HEK293T (cell line): ENCODE measurements at regions not wholly inside any gene's neighbourhood (a gene's known extent, or its start where the extent isn't known, plus 50 kb on each side); places are given as distances from the start of the nearest gene placed in this dataset.
"Not testable (repeated sequence)": the region's sequence is repeated elsewhere in the genome, so short reads cannot be mapped to it uniquely, and the experiment has no call there.

Experiments used
- BHLHE40 ChIP-seq: fragments of 450-650 bp; IDR thresholded peaks from 2 replicates; pipeline ENCODE4 v1.6.1; 2016; ENCODE audit warnings: mild to moderate bottlenecking, moderate library complexity, borderline replicate concordance
- CTBP1 ChIP-seq: fragments of 450-650 bp; IDR thresholded peaks from 2 replicates; pipeline ENCODE4 v1.6.1; 2016; ENCODE audit warnings: borderline replicate concordance
- ELF4 ChIP-seq: fragments of 450-650 bp; IDR thresholded peaks from 2 replicates; pipeline ENCODE4 v1.6.1; 2017; ENCODE audit warnings: antibody characterized with exemption
- FOXK2 ChIP-seq: fragments of 450-650 bp; IDR thresholded peaks from 2 replicates; pipeline ENCODE4 v1.6.1; 2016; ENCODE audit warnings: mild to moderate bottlenecking
- FOXM1 ChIP-seq: fragments of 450-650 bp; IDR thresholded peaks from 2 replicates; pipeline ENCODE4 v1.6.1; 2017; ENCODE audit warnings: mild to moderate bottlenecking, borderline replicate concordance
- HDGF ChIP-seq: fragments of 450-650 bp; IDR thresholded peaks from 2 replicates; pipeline ENCODE4 v1.6.1; 2017; ENCODE audit warnings: antibody characterized with exemption, borderline replicate concordance
- L3MBTL2 ChIP-seq: fragments of 450-650 bp; conservative IDR thresholded peaks from 2 replicates; pipeline ENCODE4 v1.6.1; 2016; ENCODE audit warnings: mild to moderate bottlenecking
- LEF1 ChIP-seq: fragments of 450-650 bp; IDR thresholded peaks from 2 replicates; pipeline ENCODE4 v1.6.1; 2017; ENCODE audit warnings: mild to moderate bottlenecking, borderline replicate concordance
- NFRKB ChIP-seq: fragments of 450-650 bp; IDR thresholded peaks from 2 replicates; pipeline ENCODE4 v1.6.1; 2016; ENCODE audit warnings: mild to moderate bottlenecking, moderate library complexity
- SP1 ChIP-seq: fragments of 450-650 bp; IDR thresholded peaks from 2 replicates; pipeline ENCODE4 v1.6.1; 2017
- SUZ12 ChIP-seq: fragments of 450-650 bp; IDR thresholded peaks from 2 replicates; pipeline ENCODE4 v1.6.1; 2016; ENCODE audit warnings: mild to moderate bottlenecking
- TARDBP ChIP-seq: fragments of 450-650 bp; IDR thresholded peaks from 2 replicates; pipeline ENCODE4 v1.6.1; 2016
- ZNF384 ChIP-seq: fragments of 450-650 bp; IDR thresholded peaks from 2 replicates; pipeline ENCODE4 v1.6.1; 2016

GRCh38 chr11:69221636-69222035 lies 65.9 kb downstream of the SMIM38 start:
- not testable (repeated sequence) for TF ChIP-seq SP1, FOXM1, BHLHE40, ELF4, CTBP1, HDGF, TARDBP, SUZ12, ZNF384, NFRKB, LEF1, L3MBTL2, FOXK2
